HCT116 (cell line): ENCODE measurements at regions not wholly inside any gene's neighbourhood (a gene's known extent, or its start where the extent isn't known, plus 50 kb on each side); places are given as distances from the start of the nearest gene placed in this dataset.

Source experiments
- ATAC-seq: fragments of 200-7000 bp; cut with Tn5 transposase; 2 replicates; pipeline ENCODE4 v1.9.1; 2020; ENCODE audit warnings: mild to moderate bottlenecking, moderate library complexity
- BruUV-seq: library from RNA; stranded (reverse); fragments of 400-500 nt; replicated peaks from 2 replicates; lab custom pipeline; 2021; lab: Mats Ljungman, UMichigan
- CTCF ChIA-PET: fragments of 300-600 bp; sonication (Branson Sonifier 250); formaldehyde crosslinking; loops from one replicate; lab custom pipeline; 2021; ENCODE audit warnings: antibody characterized with exemption; lab: Charles Lee
- POLR2A ChIA-PET: fragments of 300-600, 350-600 bp; sonication (Branson Sonifier 250); formaldehyde crosslinking; loops from one replicate; lab custom pipeline; 2021; ENCODE audit warnings: antibody characterized with exemption; lab: Charles Lee
- RAD21 ChIA-PET, 2 experiments: fragments of 300-600 bp; sonication (Branson Sonifier 250); formaldehyde crosslinking; loops; one replicate each; lab custom pipeline; 2023; ENCODE audit warnings: low total read pairs in 2 of 2; ENCODE audit not compliant: uncharacterized antibody in 2 of 2, unreplicated experiment in 2 of 2, low non-redundant PET in 1 of 2; lab: Charles Lee
- DNase-seq: peaks from one replicate; pipeline ENCODE4 v3.0.0-alpha.2; 2010; ENCODE audit warnings: low read depth, low spot score
- H2AFZ ChIP-seq: fragments of 200-600 bp; shearing (Covaris generic), sonication (generic); 2 replicates; pipeline ENCODE4 v1.6.1; 2017; ENCODE audit warnings: low read depth, mixed run types, mixed read lengths, antibody characterized with exemption, low read length; ENCODE audit not compliant: poor library complexity, severe bottlenecking
- H3K27ac ChIP-seq: 2 replicates; pipeline ENCODE4 v1.5.1; 2012; ENCODE audit warnings: low read depth, low read length
- H3K27me3 ChIP-seq: fragments of 200-600 bp; sonication (generic); 2 replicates; pipeline ENCODE4 v1.6.1; 2016; ENCODE audit warnings: mixed run types, low read length, mixed read lengths; ENCODE audit not compliant: insufficient read depth
- H3K36me3 ChIP-seq, 2 experiments: fragments of 200-500 bp in 1 of 2; fragments of 200-600 bp in 1 of 2; sonication (Bioruptor generic) in 1 of 2; sonication (generic) in 1 of 2; 2 replicates each; pipeline versions ENCODE4 v1.5.1 to v1.6.1; 2014 to 2016; ENCODE audit warnings: low read length in 2 of 2, inconsistent platforms in 1 of 2, mixed read lengths in 1 of 2, mixed run types in 1 of 2; ENCODE audit not compliant: insufficient read depth in 2 of 2, control insufficient read depth in 1 of 2
- H3K4me1 ChIP-seq, 2 experiments: fragments of 200-600 bp in 1 of 2; sonication (generic) in 1 of 2; 2 replicates each; pipeline versions ENCODE4 v1.5.1 to v1.6.1; 2012 to 2017; ENCODE audit warnings: low read length in 2 of 2, inconsistent platforms in 1 of 2, mild to moderate bottlenecking in 1 of 2, mixed read lengths in 1 of 2, mixed run types in 1 of 2, moderate library complexity in 1 of 2; ENCODE audit not compliant: insufficient read depth in 2 of 2, control insufficient read depth in 1 of 2
- H3K4me2 ChIP-seq: fragments of 200-600 bp; sonication (generic); 2 replicates; pipeline ENCODE4 v1.6.1; 2017; ENCODE audit warnings: mixed run types, low read length, mixed read lengths
- H3K4me3 ChIP-seq, 2 experiments: fragments of 200-600 bp in 1 of 2; sonication (generic) in 1 of 2; replicated peaks in 1 of 2; 2 replicates each; pipeline ENCODE4 v1.5.1; 2011 to 2016; ENCODE audit warnings: low read length in 2 of 2, control low read depth in 1 of 2, low read depth in 1 of 2, mild to moderate bottlenecking in 1 of 2, mixed read lengths in 1 of 2, mixed run types in 1 of 2
- H3K79me2 ChIP-seq: fragments of 200-600 bp; sonication (generic); 2 replicates; pipeline ENCODE4 v1.6.1; 2017; ENCODE audit warnings: mild to moderate bottlenecking, mixed run types, low read length, moderate library complexity, mixed read lengths; ENCODE audit not compliant: insufficient read depth
- H3K9ac ChIP-seq: fragments of 200-600 bp; sonication (generic); 2 replicates; pipeline ENCODE4 v1.6.1; 2016; ENCODE audit warnings: low read length, mixed read lengths
- H3K9me2 ChIP-seq: fragments of 200-600 bp; sonication (generic), shearing (Covaris generic); 2 replicates; pipeline ENCODE4 v1.6.1; 2017; ENCODE audit warnings: mixed run types, mild to moderate bottlenecking, moderate library complexity; ENCODE audit not compliant: insufficient read depth
- H3K9me3 ChIP-seq, 2 experiments: fragments of 200-500 bp in 1 of 2; fragments of 200-600 bp in 1 of 2; sonication (Bioruptor generic) in 1 of 2; sonication (generic) in 1 of 2; 2 replicates each; pipeline ENCODE4 v1.6.1; 2014 to 2017; ENCODE audit warnings: low read length in 2 of 2, mixed read lengths in 2 of 2, inconsistent platforms in 1 of 2, low read depth in 1 of 2, mild to moderate bottlenecking in 1 of 2, mixed run types in 1 of 2, moderate library complexity in 1 of 2; ENCODE audit not compliant: control insufficient read depth in 1 of 2, insufficient read depth in 1 of 2
- H4K20me1 ChIP-seq: fragments of 200-600 bp; sonication (generic), shearing (Covaris generic); 2 replicates; pipeline ENCODE4 v1.6.1; 2017; ENCODE audit warnings: mixed run types, mild to moderate bottlenecking, moderate library complexity; ENCODE audit not compliant: insufficient read depth
- CBX3 ChIP-seq: IDR thresholded peaks from 2 replicates; pipeline ENCODE4 v1.6.1; 2012; ENCODE audit warnings: low read depth
- CTCF ChIP-seq, 3 experiments: fragments of 200-600 bp in 1 of 3; sonication (generic) in 1 of 3; IDR thresholded peaks in 2 of 3; conservative IDR thresholded peaks in 1 of 3; 2 replicates each; pipeline ENCODE4 v1.5.1; 2012 to 2017; ENCODE audit warnings: low read depth in 2 of 3, low read length in 2 of 3, antibody characterized with exemption in 1 of 3, borderline replicate concordance in 1 of 3, control low read depth in 1 of 3, mild to moderate bottlenecking in 1 of 3, mixed read lengths in 1 of 3, mixed run types in 1 of 3, moderate library complexity in 1 of 3; ENCODE audit not compliant: insufficient read depth in 1 of 3
- EGR1 ChIP-seq: IDR thresholded peaks from 2 replicates; pipeline ENCODE4 v1.6.1; 2012; ENCODE audit warnings: low read depth
- FOSL1 ChIP-seq: IDR thresholded peaks from 2 replicates; pipeline ENCODE4 v1.6.1; 2012; ENCODE audit warnings: low read depth
- SP1 ChIP-seq: IDR thresholded peaks from 2 replicates; pipeline ENCODE4 v1.6.1; 2012; ENCODE audit warnings: low read depth
- ZBTB33 ChIP-seq: IDR thresholded peaks from 2 replicates; pipeline ENCODE4 v1.6.1; 2011; ENCODE audit warnings: mild to moderate bottlenecking, low read length, moderate library complexity; ENCODE audit not compliant: insufficient replicate concordance; ENCODE audit errors: extremely low read depth
- intact Hi-C: fragments of 100-400 bp; cut with micrococcal nuclease; formaldehyde crosslinking; loops from 2 replicates; pipeline ENCODE4 v1.10.0; 2022

- no peaks in the 10 kb centered on the region for H3K27me3 ChIP-seq
- no peak overlapping the region for H3K27ac ChIP-seq
- intact Hi-C loops = no loop called here
- H3K9me3 ChIP-seq = no peaks in the 10 kb centered on the region
- ChIA-PET POLR2A (no interaction called here), RAD21 (no interaction called here), CTCF (no interaction called here)
- no peaks in the 10 kb centered on the region for H3K79me2 ChIP-seq
- TF ChIP-seq ZBTB33 (no peak), FOSL1 (no peak), SP1 (no peak), CTCF (IDR thresholded peaks at IDR 0.05 in 2 of 3, conservative IDR thresholded peaks at IDR 0.05 in 1 of 3; ENCODE audit: borderline replicate concordance in 1 of 3, insufficient read depth in 1 of 3, low read depth in 2 of 3, low read length in 2 of 3) (no peak), EGR1 (no peak)
- BruUV-seq = no TSS peak
- no peak overlapping the region for H3K9ac ChIP-seq
- ATAC-seq (no peak), DNase-seq (no peak)
- H3K36me3 ChIP-seq = no peaks in the 10 kb centered on the region
- H2AFZ ChIP-seq = no peak overlapping the region
- no peaks in the 10 kb centered on the region for H4K20me1 ChIP-seq
- H3K4me2 ChIP-seq = no peak overlapping the region
- no peaks in the 10 kb centered on the region for H3K9me2 ChIP-seq
- no peak overlapping the region for H3K4me3 ChIP-seq
- H3K4me1 ChIP-seq = no peaks in the 10 kb centered on the region
These were observed 382.0 kb downstream of the MAGEB5 start for GRCh38 chrX:26597981-26598380.

GRCh38 chrX:26590849-26591248 is 374.9 kb downstream of the MAGEB5 start:
- no peak overlapping the region for H3K9ac ChIP-seq
- BruUV-seq = no TSS peak
- CTCF ChIA-PET = no interaction called here
- RAD21 ChIA-PET = no interaction called here
- no peak overlapping the region for H3K27ac ChIP-seq
- no peaks in the 10 kb centered on the region for H3K9me2 ChIP-seq
- intact Hi-C loops = no loop called here
- no peaks in the 10 kb centered on the region for H4K20me1 ChIP-seq
- ATAC-seq (no peak), DNase-seq (no peak)
- POLR2A ChIA-PET = no interaction called here
- no peak overlapping the region for H3K4me3 ChIP-seq
- H3K27me3 ChIP-seq = no peaks in the 10 kb centered on the region
- no peaks in the 10 kb centered on the region for H3K36me3 ChIP-seq
- TF ChIP-seq ZBTB33 (no peak), CBX3 (no peak)
- no peaks in the 10 kb centered on the region for H3K9me3 ChIP-seq
- H2AFZ ChIP-seq = no peak overlapping the region
- H3K4me1 ChIP-seq = no peaks in the 10 kb centered on the region
- H3K4me2 ChIP-seq = no peak overlapping the region
- no peaks in the 10 kb centered on the region for H3K79me2 ChIP-seq
